ENCODE measurements at regions not wholly inside any gene's neighbourhood (a gene's known extent, or its start where the extent isn't known, plus 50 kb on each side); places are given as distances from the start of the nearest gene placed in this dataset.

- H3K4me2 ChIP-seq: no peak overlapping the region
- no peaks in the 10 kb centered on the region for H3K27me3 Mint-ChIP-seq (ENCODE audit: insufficient read depth, low read depth)
- no peak overlapping the region for H3K9ac ChIP-seq
- no peaks in the 10 kb centered on the region for H3K4me1 ChIP-seq
- H3K4me3 ChIP-seq: no peak overlapping the region
- H3K4me1 Mint-ChIP-seq: peaks cover 13% of the 10 kb centered on the region
- no peaks in the 10 kb centered on the region for H3K9me3 Mint-ChIP-seq
- no peaks in the 10 kb centered on the region for H3K9me3 ChIP-seq (ENCODE audit: low read depth)
- no peaks in the 10 kb centered on the region for H3K27me3 ChIP-seq
- H3K36me3 ChIP-seq: no peaks in the 10 kb centered on the region
- no peaks in the 10 kb centered on the region for H4K20me1 ChIP-seq (ENCODE audit: low read depth)
- H3K79me2 ChIP-seq (ENCODE audit: low read depth): no peaks in the 10 kb centered on the region
- H3K4me3 Mint-ChIP-seq: no peak overlapping the region
- no peak overlapping the region for H2AFZ ChIP-seq (replicated peaks)
- H3K27ac Mint-ChIP-seq: no peak overlapping the region
- H3K36me3 Mint-ChIP-seq: no peaks in the 10 kb centered on the region
- DNase-seq (ENCODE audit: low spot score): peak; percentile 41
- no peaks in the 10 kb centered on the region for H3F3A ChIP-seq (ENCODE audit: low read depth)
- H3K27ac ChIP-seq: no peak overlapping the region
- TF ChIP-seq EZH2phosphoT487 (IDR thresholded peaks at IDR 0.05): no peak
- TF ChIP-seq EZH2 (IDR thresholded peaks at IDR 0.05): no peak
- no peak for TF ChIP-seq CTCF (IDR thresholded peaks at IDR 0.05)
Observed at GRCh38 chr9:73577848-73578247, 426.2 kb downstream of the ANXA1 start.

GRCh38 chr9:73579823-73580222 is 428.2 kb downstream of the ANXA1 start:
- no peak overlapping the region for H3K27ac Mint-ChIP-seq
- Histone ChIP-seq H2AFZ (replicated peaks) (no peak overlapping the region), H3K4me2 (no peak overlapping the region), H3K9me3 (ENCODE audit: low read depth) (no peaks in the 10 kb centered on the region), H3K27me3 (no peaks in the 10 kb centered on the region), H3F3A (ENCODE audit: low read depth) (no peaks in the 10 kb centered on the region), H3K4me1 (no peaks in the 10 kb centered on the region), H3K27ac (no peak overlapping the region), H4K20me1 (ENCODE audit: low read depth) (no peaks in the 10 kb centered on the region), H3K36me3 (no peaks in the 10 kb centered on the region), H3K9ac (no peak overlapping the region), H3K79me2 (ENCODE audit: low read depth) (no peaks in the 10 kb centered on the region), H3K4me3 (no peak overlapping the region)
- DNase-seq (ENCODE audit: low spot score): no peak
- peaks cover 9% of the 10 kb centered on the region for H3K4me1 Mint-ChIP-seq
- H3K4me3 Mint-ChIP-seq: no peak overlapping the region
- no peaks in the 10 kb centered on the region for H3K36me3 Mint-ChIP-seq
- H3K9me3 Mint-ChIP-seq: no peaks in the 10 kb centered on the region
- TF ChIP-seq CTCF (IDR thresholded peaks at IDR 0.05) (no peak), EZH2phosphoT487 (IDR thresholded peaks at IDR 0.05) (no peak), EZH2 (IDR thresholded peaks at IDR 0.05) (no peak)
- no peaks in the 10 kb centered on the region for H3K27me3 Mint-ChIP-seq (ENCODE audit: insufficient read depth, low read depth)

GRCh38 chr9:73583576-73583975 is 431.9 kb downstream of the ANXA1 start:
- Histone ChIP-seq H3F3A (ENCODE audit: low read depth) (no peaks in the 10 kb centered on the region), H3K9ac (no peak overlapping the region), H3K9me3 (ENCODE audit: low read depth) (no peaks in the 10 kb centered on the region), H3K27me3 (no peaks in the 10 kb centered on the region), H3K4me2 (no peak overlapping the region), H3K4me3 (no peak overlapping the region), H3K27ac (no peak overlapping the region), H3K36me3 (no peaks in the 10 kb centered on the region), H4K20me1 (ENCODE audit: low read depth) (no peaks in the 10 kb centered on the region), H2AFZ (replicated peaks) (no peak overlapping the region), H3K79me2 (ENCODE audit: low read depth) (no peaks in the 10 kb centered on the region), H3K4me1 (no peaks in the 10 kb centered on the region)
- Mint-ChIP-seq H3K36me3 (no peaks in the 10 kb centered on the region), H3K4me1 (no peaks in the 10 kb centered on the region), H3K27ac (no peak overlapping the region), H3K9me3 (peaks cover 2% of the 10 kb centered on the region), H3K27me3 (ENCODE audit: insufficient read depth, low read depth) (no peaks in the 10 kb centered on the region), H3K4me3 (no peak overlapping the region)
- TF ChIP-seq EZH2phosphoT487 (IDR thresholded peaks at IDR 0.05) (no peak), CTCF (IDR thresholded peaks at IDR 0.05) (no peak), EZH2 (IDR thresholded peaks at IDR 0.05) (no peak)
- DNase-seq (ENCODE audit: low spot score): no peak
